NCI-H1105 (cell line): ENCODE measurements at regions not wholly inside any gene's neighbourhood (a gene's known extent, or its start where the extent isn't known, plus 50 kb on each side); places are given as distances from the start of the nearest gene placed in this dataset.
"Not testable (repeated sequence)": the region's sequence is repeated elsewhere in the genome, so short reads cannot be mapped to it uniquely, and the experiment has no call there.

Experiments
- DNase-seq: peaks from one replicate; lab custom pipeline; 2025; lab: John Stamatoyannopoulos, UW

- DNase-seq: peak; percentile 94
These were observed 207.1 kb downstream of the C9orf50 start for GRCh38 chr9:129413537-129414376.

- no peak for DNase-seq
These were observed 207.9 kb downstream of the C9orf50 start for GRCh38 chr9:129412814-129413536.

- not testable (repeated sequence) for DNase-seq
These were observed 208.6 kb downstream of the C9orf50 start for GRCh38 chr9:129412176-129412813.

DNA sequence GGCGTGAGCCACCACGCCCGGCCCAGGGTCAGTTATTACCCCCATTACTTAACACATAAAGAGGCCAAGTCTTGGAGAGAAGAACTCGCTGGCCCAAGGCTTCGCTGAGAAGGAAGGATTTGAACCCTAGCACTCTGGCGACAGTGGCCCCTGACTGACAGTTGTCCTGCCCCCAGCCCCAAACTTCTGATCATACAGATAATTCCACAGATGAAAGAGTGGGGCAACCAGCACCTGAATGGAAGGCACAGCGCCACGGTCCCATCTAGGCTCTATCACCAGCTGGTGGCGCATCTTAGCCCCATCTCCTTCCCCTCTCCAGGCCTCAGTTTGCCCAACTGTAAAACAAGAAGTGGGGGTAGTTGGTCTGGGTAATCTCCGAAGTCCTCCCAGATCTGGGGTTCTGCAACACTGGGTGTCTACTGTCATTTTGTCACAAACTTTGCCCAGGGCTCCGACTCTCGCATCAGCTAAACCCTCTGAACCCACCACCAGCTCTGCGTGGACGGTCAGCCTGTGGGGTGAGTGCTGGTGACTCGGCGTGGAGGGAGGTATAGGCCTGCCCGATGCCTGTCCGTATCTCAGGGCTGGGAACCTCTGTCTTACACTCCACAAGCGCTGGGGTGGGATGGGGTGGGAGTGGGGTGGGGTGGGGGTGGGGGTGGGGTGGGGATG is 209.3 kb downstream of the C9orf50 start:
- no peak for DNase-seq

GRCh38 chr9:129410226-129410625 is 210.7 kb downstream of the C9orf50 start:
- DNase-seq: no peak

GRCh38 chr9:129408535-129409215 is 212.2 kb downstream of the C9orf50 start:
- no peak for DNase-seq

DNA sequence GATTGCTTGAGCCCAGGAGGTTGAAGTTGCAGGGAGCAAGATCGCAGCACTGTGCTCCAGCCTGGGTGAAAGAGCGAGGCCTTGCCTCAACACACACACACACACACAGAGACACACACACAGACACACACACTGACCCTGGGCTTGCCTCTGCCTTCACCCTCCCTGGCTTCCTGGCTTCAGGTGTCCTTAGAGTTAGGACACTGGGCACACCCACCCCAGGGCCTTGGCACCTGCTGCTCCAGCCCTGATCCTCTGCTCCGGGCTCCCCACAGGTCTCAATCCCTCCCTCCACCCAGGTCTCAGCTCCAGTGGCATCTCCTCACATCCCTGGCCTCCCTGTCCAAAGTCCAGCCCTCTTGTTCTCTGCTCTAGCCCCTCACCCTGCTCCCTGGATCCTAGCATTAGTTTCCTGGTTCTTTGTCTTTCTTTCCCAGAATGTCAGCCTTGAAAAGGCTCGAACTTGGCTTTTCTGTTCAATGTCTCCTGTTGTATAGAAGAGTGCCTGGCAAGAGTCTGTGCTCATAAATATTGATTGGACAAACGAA is 212.9 kb downstream of the C9orf50 start:
- no peak for DNase-seq

DNA sequence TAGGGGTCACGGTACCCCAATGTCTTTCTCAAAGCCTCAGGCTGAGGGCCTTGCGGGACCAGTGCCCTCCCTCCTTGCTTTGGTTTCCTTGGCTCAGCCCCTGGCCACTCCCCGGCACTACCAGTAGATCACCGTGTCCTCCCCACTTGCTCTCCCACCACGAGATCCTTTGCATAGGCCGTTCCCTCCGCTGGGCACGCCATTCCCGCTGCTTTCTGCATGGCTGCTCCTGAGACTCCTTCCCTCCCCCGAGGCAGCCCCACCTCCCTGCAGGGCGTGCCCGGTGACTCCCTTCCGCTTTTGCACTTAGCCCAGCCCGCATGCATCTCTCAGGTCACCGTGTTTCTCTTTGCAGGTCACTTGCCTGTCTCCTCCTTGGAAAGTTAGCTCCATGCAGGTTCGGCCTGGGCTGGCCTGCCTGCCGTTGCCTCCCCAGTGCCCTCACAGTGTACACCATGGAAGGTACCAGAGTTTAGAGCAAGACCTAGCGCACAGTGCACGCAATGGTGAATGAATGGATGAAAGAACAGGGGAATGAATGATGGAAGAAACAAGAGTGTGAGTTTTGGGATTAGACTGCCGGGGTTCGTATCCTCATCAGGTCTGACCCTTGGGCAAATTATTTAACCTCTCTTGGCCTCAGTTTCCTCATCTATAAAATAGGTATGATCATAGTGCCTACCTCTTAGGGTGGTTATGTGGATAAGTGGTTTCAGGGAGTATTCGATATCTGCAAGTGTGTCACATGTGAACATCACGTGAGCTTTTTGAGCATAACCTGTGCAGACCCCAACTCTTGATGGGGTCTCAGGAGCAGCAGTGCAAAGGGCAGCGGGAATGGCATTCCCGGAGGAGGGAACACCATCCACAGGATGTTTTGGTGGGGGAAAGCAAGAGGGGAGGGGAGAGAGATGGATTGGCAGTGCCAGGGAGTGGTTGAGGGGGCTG is 214.3 kb downstream of the C9orf50 start:
- DNase-seq: no peak

- DNase-seq: no peak
These were observed 215.1 kb downstream of the C9orf50 start for GRCh38 chr9:129405827-129406213.

DNA sequence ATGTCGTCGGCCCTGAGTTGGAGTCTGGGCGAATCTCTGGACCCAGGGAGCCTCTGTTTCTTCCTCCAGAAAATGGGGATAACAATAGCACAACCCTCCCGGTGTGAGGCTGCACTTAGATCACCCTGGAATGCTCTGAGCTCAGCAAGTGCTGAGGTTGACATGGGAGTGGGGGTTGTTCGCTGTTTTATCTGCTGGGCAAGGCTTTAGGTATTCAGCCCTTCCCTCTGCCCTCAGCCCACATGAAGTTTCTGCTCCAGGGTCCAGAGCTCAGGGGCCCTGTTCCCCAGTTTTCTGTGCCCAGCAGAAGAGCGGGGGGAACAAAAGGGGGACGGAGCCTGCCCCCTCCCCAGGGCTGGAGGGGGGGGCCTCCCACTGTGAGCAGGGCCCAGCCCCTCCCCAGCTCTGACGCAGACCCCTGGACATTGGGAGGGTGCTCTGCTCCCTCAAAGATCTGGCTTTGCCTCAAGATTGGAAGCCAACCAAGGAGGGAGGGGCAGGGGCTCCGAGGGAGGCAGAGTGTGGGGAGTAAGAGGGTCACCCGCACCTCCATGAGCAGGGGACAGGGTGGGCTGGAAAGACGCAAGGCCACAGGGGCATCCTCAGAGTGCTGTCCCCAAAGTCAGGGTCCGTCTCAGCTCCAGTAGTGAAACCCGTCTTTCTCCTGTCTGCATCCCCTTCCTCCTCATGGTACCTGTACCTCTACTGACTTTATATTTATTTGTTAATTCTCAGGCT is 215.6 kb downstream of the C9orf50 start:
- DNase-seq: no peak

DNA sequence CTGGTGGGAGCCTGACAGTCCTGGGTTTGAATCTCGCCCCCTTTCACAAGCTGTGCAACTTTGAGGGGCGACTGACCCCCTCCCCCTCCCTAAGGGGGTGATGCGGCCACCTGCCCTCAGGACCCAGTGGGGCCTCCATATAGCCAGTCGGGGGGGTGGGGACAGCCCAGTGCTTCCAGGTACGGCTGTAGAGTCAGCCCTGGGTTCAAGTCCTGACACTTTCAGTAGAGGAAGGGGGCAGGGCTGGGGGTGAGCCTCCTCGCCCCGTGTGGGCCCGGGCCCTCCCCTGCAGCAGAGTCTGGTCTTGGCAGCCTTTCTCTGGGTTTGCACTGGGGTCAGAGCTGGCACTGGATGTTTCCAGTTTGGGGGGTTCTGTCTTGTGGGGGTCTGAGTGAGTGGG is 216.3 kb downstream of the C9orf50 start:
- DNase-seq: no peak

DNA sequence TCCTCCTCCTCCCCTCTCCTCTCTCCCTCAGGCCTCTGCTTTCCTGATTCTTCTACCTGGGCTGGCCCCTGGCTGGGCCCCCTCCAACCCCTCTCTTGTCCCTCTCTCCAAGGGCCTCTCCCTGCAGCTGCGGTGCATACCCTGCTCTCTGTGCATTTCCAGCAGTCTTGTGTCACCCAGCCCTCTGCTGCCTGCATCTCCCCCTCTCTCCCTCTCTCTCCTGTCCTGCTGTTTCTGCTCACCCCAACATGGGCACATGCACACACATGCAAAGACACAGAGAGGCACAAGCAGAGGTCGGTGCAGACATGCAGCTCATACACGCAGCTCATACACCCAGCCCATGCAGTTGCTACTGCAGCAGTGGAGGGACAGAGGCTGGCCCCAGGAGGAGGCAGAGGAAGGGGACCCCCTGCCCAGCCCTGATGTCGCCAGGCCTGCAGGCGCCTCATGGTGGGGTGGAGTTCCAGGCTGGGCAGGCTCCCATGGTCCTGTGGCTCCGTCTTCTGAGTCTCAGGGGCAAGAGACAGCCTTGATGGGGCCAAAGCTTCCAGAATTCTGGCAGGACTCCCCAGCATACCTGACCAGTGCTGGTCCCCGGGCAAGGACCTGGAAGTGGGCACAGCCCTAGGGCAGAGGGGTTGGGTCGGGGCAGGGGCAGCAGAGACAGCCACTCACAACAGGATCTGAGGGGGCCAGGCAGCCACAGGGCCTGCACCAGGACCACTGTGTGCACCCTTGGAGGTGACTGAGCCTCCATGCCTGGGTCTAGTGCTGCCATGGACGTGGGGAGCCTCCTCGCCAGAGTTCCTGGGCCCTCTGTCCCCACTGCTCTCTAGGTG is 216.9 kb downstream of the C9orf50 start:
- DNase-seq: no peak

- no peak for DNase-seq
These were observed 217.7 kb downstream of the C9orf50 start for GRCh38 chr9:129402931-129403778.

DNA sequence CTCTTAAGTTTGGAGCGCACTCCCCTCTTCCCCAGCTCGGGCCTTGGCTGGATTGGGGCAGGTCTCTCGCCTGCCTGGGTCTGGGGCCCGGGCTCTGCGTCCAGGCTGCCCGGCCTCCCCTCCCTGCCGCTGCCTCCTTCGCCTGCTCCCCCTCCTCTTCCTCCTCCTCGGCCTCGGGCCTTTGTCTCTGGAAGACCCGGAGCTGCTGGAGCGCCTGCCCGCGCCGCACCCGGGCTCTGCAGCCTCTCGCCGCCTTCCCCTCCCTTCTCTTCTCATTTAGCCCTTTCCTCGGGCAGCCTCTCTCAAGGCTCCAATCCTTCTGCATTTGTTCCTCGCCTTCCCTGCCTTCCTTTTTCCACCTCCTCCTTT is 218.5 kb downstream of the C9orf50 start:
- no peak for DNase-seq

- DNase-seq: no peak
These were observed 219.1 kb downstream of the C9orf50 start for GRCh38 chr9:129401623-129402370.

- no peak for DNase-seq
These were observed 219.8 kb downstream of the C9orf50 start for GRCh38 chr9:129400971-129401622.
